Cerebellar nuclear complex (tissue), 1 donor: ENCODE measurements at regions not wholly inside any gene's neighbourhood (a gene's known extent, or its start where the extent isn't known, plus 50 kb on each side); places are given as distances from the start of the nearest gene placed in this dataset.
"Not testable (repeated sequence)": the region's sequence is repeated elsewhere in the genome, so short reads cannot be mapped to it uniquely, and the experiment has no call there.

Source experiments
- DNase-seq, 2 experiments: peaks; one replicate each; lab custom pipeline; 2025; lab: John Stamatoyannopoulos, UW

DNA sequence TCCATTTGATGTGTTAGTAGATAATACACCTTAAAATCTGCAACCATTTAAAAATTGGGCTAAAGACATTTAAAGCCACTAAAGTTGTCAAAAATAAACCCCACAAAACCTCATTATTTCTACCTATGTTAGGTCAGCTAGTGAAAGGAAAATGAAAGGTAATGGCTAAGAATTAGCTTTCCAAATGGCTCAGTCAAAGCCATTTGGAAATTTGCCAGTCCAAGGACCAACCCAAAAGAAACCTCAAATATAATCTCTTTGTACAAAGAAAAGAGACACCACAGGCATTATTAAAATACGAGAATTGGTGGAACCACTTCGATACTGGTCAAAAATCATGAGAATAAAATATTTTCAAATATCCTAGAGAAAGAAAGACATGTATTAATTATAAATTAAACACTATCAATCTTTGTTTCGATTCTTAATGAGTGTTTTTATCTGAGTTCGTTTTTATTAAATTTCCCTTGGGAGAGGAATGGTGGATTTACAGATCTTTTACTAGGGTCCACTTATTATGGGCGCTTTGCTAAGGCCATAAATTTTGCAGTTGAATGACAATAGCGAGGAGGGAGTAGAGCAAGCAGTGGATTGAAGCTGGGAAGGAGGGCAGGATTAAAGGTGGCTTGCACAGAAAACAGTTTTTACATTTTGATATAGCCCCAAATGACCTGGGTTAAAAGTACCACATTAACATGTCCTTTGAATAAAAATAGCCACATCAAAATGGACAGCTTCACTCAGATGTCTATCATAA lies 116.8 kb upstream of the SHB start:
- no peak for DNase-seq

DNA sequence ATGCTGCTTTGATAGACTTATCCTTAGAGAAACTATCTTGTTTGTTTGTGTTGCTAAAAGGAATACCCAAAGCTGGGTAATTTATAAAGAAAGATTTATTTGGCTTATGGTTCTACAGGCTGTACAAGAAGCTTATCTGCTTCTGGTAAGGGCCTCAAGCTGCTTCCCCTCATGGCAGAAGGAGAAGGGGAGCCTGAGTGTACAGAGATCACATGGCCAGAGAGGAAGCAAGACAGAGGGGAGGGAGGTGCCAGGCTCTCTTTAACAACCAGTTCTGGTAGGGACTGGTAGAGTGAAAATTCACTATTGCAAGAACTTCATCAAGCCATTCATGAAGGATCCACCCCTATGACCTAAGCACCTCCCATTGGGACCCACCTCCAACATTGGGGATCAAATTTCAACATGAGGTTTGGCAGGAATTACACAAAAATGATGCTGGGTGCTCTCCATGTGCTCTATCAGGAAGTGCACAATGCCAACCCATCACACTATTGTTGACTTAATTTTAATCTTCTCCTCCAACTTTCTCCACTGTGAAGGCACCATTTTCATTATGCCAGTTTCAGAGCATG lies 115.1 kb upstream of the SHB start:
- DNase-seq: no peak

GRCh38 chr9:38182321-38182720 lies 113.3 kb upstream of the SHB start:
- DNase-seq: no peak

DNA sequence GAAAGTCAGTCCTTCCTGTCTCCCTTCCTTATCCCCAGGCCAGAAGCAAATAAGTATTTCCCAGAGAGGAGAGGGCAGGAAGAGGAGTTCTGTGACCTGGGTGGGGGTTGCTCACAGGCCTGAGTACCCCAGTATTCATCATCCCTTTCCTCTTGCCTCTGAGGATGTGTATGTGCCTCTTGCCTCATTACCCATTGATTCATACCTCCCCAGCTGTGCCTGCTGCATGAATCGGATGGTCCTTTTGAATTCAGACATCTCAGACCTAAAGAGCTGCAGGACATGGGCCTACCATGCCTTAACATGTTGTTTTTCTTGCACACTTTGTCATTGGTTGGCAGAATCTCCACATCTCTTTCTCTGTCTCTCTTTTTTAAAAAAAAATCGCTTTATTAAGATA lies 112.8 kb upstream of the SHB start:
- DNase-seq: no peak

- DNase-seq: no peak
Observed at GRCh38 chr9:38181232-38181631, 112.2 kb upstream of the SHB start.

DNA sequence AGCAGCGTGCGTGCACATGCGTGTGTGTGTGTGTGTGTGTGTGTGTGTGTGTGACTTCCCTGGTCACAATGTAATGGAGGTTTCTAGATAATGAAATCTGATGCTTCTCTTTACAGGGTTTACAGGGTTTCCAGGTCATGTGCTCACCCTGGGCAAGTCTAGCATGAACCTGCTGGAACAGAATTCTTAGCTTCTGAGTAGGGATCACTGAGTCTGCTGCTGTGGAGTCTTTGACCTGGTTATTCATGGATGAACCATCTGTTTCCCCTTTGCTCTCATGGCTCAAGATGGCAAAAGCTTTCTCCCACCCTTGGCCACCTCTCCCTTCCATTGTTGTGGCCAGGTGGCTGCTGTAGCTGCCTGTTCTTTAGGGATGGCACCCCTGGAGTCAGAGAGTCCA lies 111.6 kb upstream of the SHB start:
- no peak for DNase-seq

DNA sequence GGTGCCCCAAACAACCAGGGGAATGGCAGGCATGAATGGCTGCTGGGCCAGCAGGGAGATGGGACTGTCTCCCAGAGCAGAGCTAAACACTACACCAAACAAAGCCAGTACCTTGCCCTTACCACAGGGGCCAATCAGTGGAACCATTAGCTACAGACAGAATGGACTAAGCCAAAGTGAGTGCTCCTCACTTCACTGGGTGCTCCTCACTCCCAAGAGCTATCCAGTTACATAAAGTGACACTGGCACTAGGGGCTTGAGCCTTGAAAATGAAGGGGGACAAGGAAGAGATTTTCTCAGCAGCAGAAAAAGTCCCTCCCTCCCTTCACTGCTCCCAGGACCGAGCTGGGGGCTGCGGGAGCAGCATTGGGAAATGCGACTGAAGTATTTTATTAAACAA lies 110.9 kb upstream of the SHB start:
- DNase-seq: no peak

GRCh38 chr9:38178237-38178636 lies 109.2 kb upstream of the SHB start:
- no peak for DNase-seq

DNA sequence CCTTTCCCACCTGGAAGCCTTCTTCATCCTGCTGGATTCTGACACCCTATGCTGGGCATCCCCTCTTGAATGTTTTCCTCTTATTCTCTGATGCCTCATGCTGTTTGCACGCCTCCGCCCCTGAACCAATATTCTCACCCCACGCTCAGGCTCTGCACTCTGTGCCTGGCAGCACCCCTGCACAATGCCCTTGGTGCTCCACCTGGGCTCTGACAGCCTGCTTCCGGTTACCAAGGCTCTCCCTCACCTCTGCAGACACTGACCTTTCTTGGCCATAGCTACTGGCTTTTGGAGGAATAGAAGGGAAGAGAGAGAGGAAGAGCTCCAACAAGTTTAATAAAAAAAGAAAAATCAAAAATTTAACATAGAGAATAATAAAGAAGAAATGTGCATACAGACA lies 108.7 kb upstream of the SHB start:
- DNase-seq: no peak

GRCh38 chr9:38176251-38176650 lies 107.2 kb upstream of the SHB start:
- DNase-seq: no peak

DNA sequence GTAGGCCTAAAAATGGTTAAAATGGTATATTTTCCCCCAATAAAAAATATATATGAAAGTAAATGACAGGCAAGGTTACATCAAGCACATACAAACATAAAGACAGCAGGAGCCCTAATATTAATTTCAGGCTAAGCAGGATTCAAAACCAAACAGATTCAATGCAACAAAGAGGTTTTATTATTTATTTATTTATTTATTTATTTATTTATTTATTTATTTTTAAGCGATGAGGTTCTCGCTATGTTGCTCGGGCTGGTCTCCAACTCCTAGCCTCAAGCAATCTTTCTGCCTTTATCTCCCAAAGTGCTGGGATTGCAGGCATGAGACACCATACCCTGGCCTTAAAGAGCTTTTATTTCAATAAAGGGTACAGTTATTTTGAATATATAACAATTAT lies 106.4 kb upstream of the SHB start:
- no peak for DNase-seq

DNA sequence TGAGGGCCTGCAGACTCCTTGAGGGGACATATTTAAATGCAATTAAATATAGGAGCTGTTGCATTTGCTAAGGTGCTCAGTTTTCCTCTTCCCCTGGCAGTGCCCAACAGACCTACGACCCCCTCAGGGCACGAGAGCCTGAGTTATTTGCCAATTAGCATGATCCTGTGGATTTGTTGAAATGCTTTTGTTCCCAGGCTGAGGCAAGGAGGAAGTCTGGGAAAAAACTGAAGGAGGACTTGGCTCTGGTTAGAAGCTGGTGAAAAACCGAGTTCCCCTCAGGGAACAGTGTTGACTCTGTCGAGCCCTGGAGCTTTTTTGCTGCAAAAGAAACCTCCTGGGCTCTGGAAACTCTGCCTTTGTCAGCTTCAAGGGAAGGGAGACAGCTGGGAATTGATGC lies 103.6 kb upstream of the SHB start:
- no peak for DNase-seq

DNA sequence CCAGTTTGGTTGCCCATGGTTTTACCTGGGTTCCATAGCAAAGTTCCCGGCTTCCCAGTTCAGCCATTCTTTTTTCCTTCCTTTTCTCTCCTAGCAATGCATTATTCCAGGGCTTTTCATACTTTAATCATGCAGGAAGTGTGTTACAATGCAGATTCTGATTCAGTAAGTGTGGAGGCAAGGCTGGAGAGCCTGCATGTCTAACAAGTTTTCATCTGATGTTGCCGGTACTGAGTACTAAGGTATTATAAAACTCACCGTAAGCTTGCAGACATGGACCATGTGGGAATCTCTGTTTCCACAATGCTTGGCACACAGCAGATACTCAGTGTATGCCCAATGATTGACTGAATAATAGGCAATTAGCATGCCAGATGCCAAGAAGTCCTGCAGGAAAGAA lies 102.9 kb upstream of the SHB start:
- DNase-seq: no peak

DNA sequence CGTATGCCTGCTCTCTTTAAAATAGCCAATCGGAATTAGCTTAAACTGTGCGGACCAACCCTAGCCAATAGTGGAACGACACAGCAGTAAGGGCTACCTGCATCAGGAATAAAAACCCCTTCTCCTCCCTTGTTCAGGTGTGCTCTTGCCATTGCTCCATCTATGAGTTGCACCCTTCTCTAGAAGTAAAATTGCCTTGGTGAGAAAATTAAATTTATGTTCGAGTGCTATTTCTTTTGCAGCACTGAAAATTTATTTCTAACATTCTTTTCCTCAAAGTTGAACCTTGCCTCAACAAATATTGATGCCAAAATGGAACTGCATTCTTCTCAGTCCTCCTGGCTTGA lies 102.5 kb upstream of the SHB start:
- no peak for DNase-seq

GRCh38 chr9:38170763-38171537 lies 101.9 kb upstream of the SHB start:
- DNase-seq: not testable (repeated sequence)

DNA sequence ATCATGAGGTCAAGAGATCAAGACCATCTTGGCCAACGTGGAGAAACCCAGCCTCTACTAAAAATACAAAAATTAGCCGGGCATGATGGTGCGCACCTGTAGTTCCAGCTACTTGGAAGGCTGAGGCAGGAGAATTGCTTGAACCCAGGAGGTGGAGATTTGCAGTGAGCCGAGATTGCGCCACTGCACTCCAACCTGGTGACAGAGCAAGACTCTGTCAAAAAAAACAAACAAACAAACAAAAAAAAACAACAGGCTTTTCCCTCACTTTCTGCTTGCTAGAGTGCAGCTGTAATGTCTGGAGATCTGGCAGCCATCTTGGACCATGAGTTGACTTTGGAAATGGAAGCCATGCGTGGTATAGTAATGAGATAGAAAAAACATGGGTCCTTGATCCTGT lies 101.1 kb upstream of the SHB start:
- DNase-seq: not testable (repeated sequence)

GRCh38 chr9:38166501-38166900 lies 97.5 kb upstream of the SHB start:
- DNase-seq: no peak

DNA sequence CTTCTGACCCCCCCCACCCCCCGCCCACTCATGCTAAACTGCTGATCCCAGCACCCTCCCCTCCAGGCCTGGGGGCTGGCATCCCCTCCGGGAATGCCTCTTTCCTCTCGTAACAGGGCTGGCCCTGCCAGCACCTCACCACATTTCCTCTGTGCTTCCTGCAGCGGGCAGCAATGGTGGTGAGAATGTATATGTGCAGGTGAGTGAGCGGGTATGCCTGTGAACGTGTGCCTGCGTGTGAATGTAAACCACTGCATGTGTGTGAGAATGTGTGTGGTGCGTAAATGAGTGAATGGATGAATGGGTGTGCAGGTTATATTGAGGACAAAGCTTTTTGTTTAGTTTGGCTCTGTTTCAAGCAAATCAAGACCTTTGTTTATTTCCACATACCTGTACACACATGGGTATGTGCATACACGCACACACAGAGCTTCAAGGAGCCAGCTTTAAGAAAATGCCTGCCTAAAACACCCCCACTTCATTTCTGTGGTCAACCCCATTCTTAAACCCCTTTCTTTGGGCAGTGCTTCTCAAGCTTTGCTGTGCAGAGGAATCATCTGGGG lies 95.7 kb upstream of the SHB start:
- DNase-seq: no peak

- no peak for DNase-seq
Observed at GRCh38 chr9:38163518-38163917, 94.5 kb upstream of the SHB start.

DNA sequence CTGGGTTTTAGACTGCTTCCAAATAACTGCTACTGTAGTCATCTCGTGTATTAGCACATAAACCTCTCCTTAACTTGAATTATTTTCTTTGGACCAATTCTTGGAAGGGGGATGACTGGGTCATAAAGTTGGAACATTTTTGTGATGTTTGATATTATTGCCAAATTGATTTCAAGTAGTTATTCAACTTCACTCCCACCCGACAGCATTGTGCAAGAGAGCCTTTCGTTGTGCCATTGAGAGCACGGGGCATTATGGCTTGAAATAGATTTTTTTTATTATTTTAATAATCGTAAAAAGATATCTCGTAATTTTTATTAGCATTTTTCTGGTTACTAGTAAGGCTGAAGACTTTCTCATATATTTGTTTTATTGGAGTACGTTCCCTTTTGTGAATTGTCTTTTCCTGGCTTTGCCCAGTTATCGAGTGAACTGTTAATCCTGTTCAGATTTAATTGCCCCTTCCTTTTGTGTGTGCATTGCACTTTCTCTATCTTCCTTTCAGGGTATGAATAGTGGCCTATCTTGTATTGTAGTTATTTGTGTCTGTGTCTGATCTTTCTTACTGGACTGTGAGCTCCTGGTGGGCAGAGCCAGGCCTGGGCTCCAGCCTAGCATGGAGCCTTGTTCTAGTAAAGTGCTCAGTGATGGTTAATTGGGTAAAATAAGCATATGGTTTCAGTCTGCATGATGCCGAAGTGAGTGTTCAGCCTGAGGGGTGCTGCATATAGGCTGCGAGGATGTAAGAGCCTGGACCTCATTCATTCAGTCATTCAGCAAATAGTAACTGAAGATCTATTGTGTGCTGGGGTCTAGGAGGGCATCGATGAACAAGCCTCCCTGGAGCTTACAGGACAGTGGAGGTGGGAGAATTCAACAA lies 93.5 kb upstream of the SHB start:
- no peak for DNase-seq

- DNase-seq: no peak
Observed at GRCh38 chr9:38160613-38161215, 91.7 kb upstream of the SHB start.

- no peak for DNase-seq
Observed at GRCh38 chr9:38159599-38159998, 90.6 kb upstream of the SHB start.
